GM12878 (cell line): ENCODE measurements at regions not wholly inside any gene's neighbourhood (a gene's known extent, or its start where the extent isn't known, plus 50 kb on each side); places are given as distances from the start of the nearest gene placed in this dataset.

Source experiments
- ATAC-seq: fragments of 200-7000 bp; cut with Tn5 transposase; 3 replicates; pipeline ENCODE4 v1.9.1; 2020; ENCODE audit warnings: mild to moderate bottlenecking, moderate library complexity
- BruUV-seq: library from RNA; stranded (reverse); fragments of 400-500 nt; replicated peaks from 2 replicates; lab custom pipeline; 2021; lab: Mats Ljungman, UMichigan
- CTCF ChIA-PET: fragments of 300-600 bp; sonication (Branson Sonifier 250); formaldehyde crosslinking; extraction: SDS; loops from one replicate; lab custom pipeline; 2021; ENCODE audit warnings: inconsistent platforms; lab: Yijun Ruan, JAX
- POLR2A ChIA-PET: fragments of 350-600 bp; formaldehyde crosslinking; extraction: SDS; loops from one replicate; lab custom pipeline; 2021; ENCODE audit warnings: inconsistent platforms; lab: Charles Lee
- RAD21 ChIA-PET: fragments of 300-600 bp; sonication (Branson Sonifier 250); formaldehyde crosslinking; loops from one replicate; lab custom pipeline; 2023; ENCODE audit warnings: antibody characterized with exemption; ENCODE audit not compliant: unreplicated experiment; lab: Charles Lee
- SMC1A ChIA-PET: fragments of 300-600 bp; sonication (Branson Sonifier 250); formaldehyde crosslinking; loops from one replicate; lab custom pipeline; 2023; ENCODE audit not compliant: unreplicated experiment, uncharacterized antibody; lab: Charles Lee
- DNase-seq: peaks from one replicate; pipeline ENCODE4 v3.0.0-alpha.2; 2011; ENCODE audit warnings: low read depth, low spot score
- FAIRE-seq: peaks from 3 replicates; lab custom pipeline; 2011; peaks lifted over from hg19 to GRCh38; lab: Jason Lieb, UNC
- H2AFZ ChIP-seq: 2 replicates; pipeline ENCODE4 v1.6.0; 2011; ENCODE audit warnings: low read depth, low read length, control low read depth; ENCODE audit not compliant: control insufficient read depth
- H3K27ac ChIP-seq: 2 replicates; pipeline ENCODE4 v1.5.1; 2011; ENCODE audit warnings: control low read depth; ENCODE audit not compliant: control insufficient read depth, insufficient read depth
- H3K27me3 ChIP-seq, 2 experiments: replicated peaks in 1 of 2; 2 replicates each; pipeline versions ENCODE4 v1.6.0 to v1.6.1; 2011; ENCODE audit warnings: low read length in 1 of 2; ENCODE audit not compliant: control insufficient read depth in 2 of 2, insufficient read depth in 2 of 2
- H3K36me3 ChIP-seq, 2 experiments: 2 replicates each; pipeline ENCODE4 v1.5.1; 2011; ENCODE audit warnings: low read length in 1 of 2; ENCODE audit not compliant: control insufficient read depth in 2 of 2, insufficient read depth in 2 of 2
- H3K4me1 ChIP-seq: 2 replicates; pipeline ENCODE4 v1.6.1; 2011; ENCODE audit warnings: mild to moderate bottlenecking, low read length, moderate library complexity, mixed read lengths; ENCODE audit not compliant: control insufficient read depth, insufficient read depth
- H3K4me2 ChIP-seq: 2 replicates; pipeline ENCODE4 v1.6.0; 2011; ENCODE audit warnings: control low read depth; ENCODE audit not compliant: control insufficient read depth, insufficient read depth
- H3K4me3 ChIP-seq: fragments of 200-600 bp; sonication (generic); 2 replicates; pipeline ENCODE4 v1.5.1; 2016
- H3K79me2 ChIP-seq: 2 replicates; pipeline ENCODE4 v1.6.0; 2011; ENCODE audit warnings: low read length; ENCODE audit not compliant: control insufficient read depth, insufficient read depth
- H3K9ac ChIP-seq: 2 replicates; pipeline ENCODE4 v1.8.0; 2011; ENCODE audit warnings: low read length, control low read depth, mixed read lengths; ENCODE audit not compliant: control insufficient read depth, insufficient read depth
- H3K9me3 ChIP-seq: replicated peaks from 3 replicates; pipeline ENCODE4 v1.5.1; 2011; ENCODE audit warnings: mild to moderate bottlenecking, low read length; ENCODE audit not compliant: control insufficient read depth, insufficient read depth
- H4K20me1 ChIP-seq: 2 replicates; pipeline ENCODE4 v1.6.0; 2011; ENCODE audit not compliant: control insufficient read depth, insufficient read depth
- BCL11A ChIP-seq: IDR thresholded peaks from 2 replicates; pipeline ENCODE4 v1.6.1; 2011; ENCODE audit warnings: low read depth, low read length
- BCL3 ChIP-seq: IDR thresholded peaks from 2 replicates; pipeline ENCODE4 v1.6.1; 2011; ENCODE audit warnings: borderline replicate concordance, low read depth, mild to moderate bottlenecking, moderate library complexity, low read length; ENCODE audit not compliant: insufficient read depth, poor library complexity, severe bottlenecking
- CREM ChIP-seq: IDR thresholded peaks from 2 replicates; pipeline ENCODE4 v1.6.1; 2014; ENCODE audit warnings: antibody characterized with exemption, low read depth
- EED ChIP-seq: sonication (generic); IDR thresholded peaks from 2 replicates; pipeline ENCODE4 v1.6.1; 2016; ENCODE audit warnings: antibody characterized with exemption, low read depth
- HSF1 ChIP-seq: fragments of 150-350 bp; IDR thresholded peaks from 2 replicates; pipeline ENCODE4 v1.6.1; 2014; ENCODE audit warnings: mild to moderate bottlenecking, low read depth, low read length
- IKZF2 ChIP-seq, 2 experiments: fragments of 450-650 bp; IDR thresholded peaks; 2 replicates each; pipeline ENCODE4 v1.6.1; 2017; ENCODE audit warnings: mild to moderate bottlenecking in 2 of 2, moderate library complexity in 2 of 2
- IRF3 ChIP-seq: fragments of 450-650 bp; IDR thresholded peaks from 2 replicates; pipeline ENCODE4 v1.6.1; 2014; ENCODE audit warnings: mild to moderate bottlenecking
- JUNB ChIP-seq: IDR thresholded peaks from 2 replicates; pipeline ENCODE4 v1.6.1; 2016; ENCODE audit warnings: antibody characterized with exemption, mild to moderate bottlenecking
- MAX ChIP-seq: IDR thresholded peaks from 2 replicates; pipeline ENCODE4 v1.6.1; 2012; ENCODE audit warnings: low read depth, low read length, improper control_type of control experiment
- MYB ChIP-seq: fragments of 150-350 bp; IDR thresholded peaks from 2 replicates; pipeline ENCODE4 v1.6.1; 2014; ENCODE audit warnings: mild to moderate bottlenecking, low read depth, low read length, borderline replicate concordance
- PRDM15 ChIP-seq: fragments of 450-650 bp; formaldehyde crosslinking; IDR thresholded peaks from 2 replicates; pipeline ENCODE4 v1.4.0; 2020; ENCODE audit warnings: mild to moderate bottlenecking, moderate library complexity
- RUNX3 ChIP-seq: IDR thresholded peaks from 2 replicates; pipeline ENCODE4 v1.6.1; 2012; ENCODE audit warnings: low read length, inconsistent platforms
- in situ Hi-C: fragments of 300-500 bp; cut with MboI; formaldehyde crosslinking; loops from 9 replicates; pipeline ENCODE4 v1.14.3; 2018; ENCODE audit warnings: mixed read lengths
- intact Hi-C: fragments of 100-400 bp; cut with micrococcal nuclease; formaldehyde crosslinking; loops from one replicate; pipeline ENCODE4 v1.14.2; 2022; ENCODE audit not compliant: unreplicated experiment

GRCh38 chr20:7389216-7389615, 551.0 kb downstream of the HAO1 start:
- in situ Hi-C loops: no loop called here
- DNase-seq: no peak
- no peak overlapping the region for H2AFZ ChIP-seq
- ChIA-PET POLR2A (no interaction called here), CTCF (no interaction called here), SMC1A (no interaction called here), RAD21 (no interaction called here)
- H3K4me3 ChIP-seq: no peak overlapping the region
- TF ChIP-seq RUNX3 (no peak), MYB (no peak), BCL3 (no peak), MAX (no peak), BCL11A (no peak), PRDM15 (CRISPR knock-in tag) (no peak), JUNB (no peak), IKZF2 (IDR thresholded peaks at IDR 0.05) (no peak), IRF3 (no peak), HSF1 (no peak), EED (no peak), CREM (no peak)
- no peaks in the 10 kb centered on the region for H3K79me2 ChIP-seq
- no peaks in the 10 kb centered on the region for H3K36me3 ChIP-seq
- no peaks in the 10 kb centered on the region for H3K4me1 ChIP-seq
- H3K4me2 ChIP-seq: no peak overlapping the region
- no peak overlapping the region for H3K9ac ChIP-seq
- FAIRE-seq: no peak
- H4K20me1 ChIP-seq: no peaks in the 10 kb centered on the region
- H3K27me3 ChIP-seq: no peaks in the 10 kb centered on the region
- no peaks in the 10 kb centered on the region for H3K9me3 ChIP-seq
- intact Hi-C loops: no loop called here
- no peak overlapping the region for H3K27ac ChIP-seq
- ATAC-seq: no peak
- no TSS peak for BruUV-seq
